Liver (tissue), 3 donors: ENCODE measurements at regions not wholly inside any gene's neighbourhood (a gene's known extent, or its start where the extent isn't known, plus 50 kb on each side); places are given as distances from the start of the nearest gene placed in this dataset.

ENCODE experiments used
- JUND ChIP-seq, 2 donors: IDR thresholded peaks; 2 replicates each; pipeline ENCODE4 v1.6.1; 2016; ENCODE audit warnings: antibody characterized with exemption in 2 of 2
- RAD21 ChIP-seq, 2 donors: IDR thresholded peaks; 2 replicates each; pipeline ENCODE4 v1.6.1; 2016; ENCODE audit warnings: antibody characterized with exemption in 2 of 2, mild to moderate bottlenecking in 2 of 2
- SP1 ChIP-seq: IDR thresholded peaks from 2 replicates; pipeline ENCODE4 v1.6.1; 2018; ENCODE audit warnings: antibody characterized with exemption, mild to moderate bottlenecking
- TAF1 ChIP-seq: conservative IDR thresholded peaks from 2 replicates; pipeline ENCODE4 v1.6.1; 2016; ENCODE audit warnings: antibody characterized with exemption, mild to moderate bottlenecking
- TF ChIP-seq, protein P1 (sequence below): fragments of 150-350 bp; IDR thresholded peaks from 2 replicates; pipeline ENCODE4 v1.5.1; 2017; ENCODE audit warnings: improper control_type of control experiment, low read depth, low read length; ENCODE audit not compliant: missing input control
- TF ChIP-seq, protein P2 (sequence below): IDR thresholded peaks from 2 replicates; pipeline ENCODE4 v1.6.1; 2016; ENCODE audit warnings: antibody characterized with exemption
- TF ChIP-seq, protein P3 (sequence below): IDR thresholded peaks from 2 replicates; pipeline ENCODE4 v1.6.1; 2016; ENCODE audit warnings: antibody characterized with exemption, mild to moderate bottlenecking
- donor health status: healthy.
- donor health status: healthy.

DNA sequence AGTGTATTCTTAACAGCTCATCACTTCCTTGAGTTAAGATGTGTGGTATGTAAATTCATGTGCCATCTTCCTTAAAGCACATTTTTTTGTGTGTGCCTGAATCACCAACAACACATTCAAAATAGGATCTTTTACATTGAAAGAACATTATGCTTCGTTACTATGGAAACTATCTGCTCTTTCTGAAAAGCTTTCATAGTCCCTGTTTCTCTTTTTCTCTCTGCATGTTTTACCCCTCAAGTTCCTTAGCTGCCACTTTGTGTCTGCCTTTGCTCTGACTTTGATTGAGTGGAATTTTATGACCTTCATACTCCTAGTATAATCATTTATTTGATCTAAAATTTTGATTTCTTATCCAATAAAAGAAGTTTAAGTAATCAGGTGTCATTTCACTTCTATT is 880.3 kb upstream of the FOXG1 start:
- TF ChIP-seq, protein P1, sequence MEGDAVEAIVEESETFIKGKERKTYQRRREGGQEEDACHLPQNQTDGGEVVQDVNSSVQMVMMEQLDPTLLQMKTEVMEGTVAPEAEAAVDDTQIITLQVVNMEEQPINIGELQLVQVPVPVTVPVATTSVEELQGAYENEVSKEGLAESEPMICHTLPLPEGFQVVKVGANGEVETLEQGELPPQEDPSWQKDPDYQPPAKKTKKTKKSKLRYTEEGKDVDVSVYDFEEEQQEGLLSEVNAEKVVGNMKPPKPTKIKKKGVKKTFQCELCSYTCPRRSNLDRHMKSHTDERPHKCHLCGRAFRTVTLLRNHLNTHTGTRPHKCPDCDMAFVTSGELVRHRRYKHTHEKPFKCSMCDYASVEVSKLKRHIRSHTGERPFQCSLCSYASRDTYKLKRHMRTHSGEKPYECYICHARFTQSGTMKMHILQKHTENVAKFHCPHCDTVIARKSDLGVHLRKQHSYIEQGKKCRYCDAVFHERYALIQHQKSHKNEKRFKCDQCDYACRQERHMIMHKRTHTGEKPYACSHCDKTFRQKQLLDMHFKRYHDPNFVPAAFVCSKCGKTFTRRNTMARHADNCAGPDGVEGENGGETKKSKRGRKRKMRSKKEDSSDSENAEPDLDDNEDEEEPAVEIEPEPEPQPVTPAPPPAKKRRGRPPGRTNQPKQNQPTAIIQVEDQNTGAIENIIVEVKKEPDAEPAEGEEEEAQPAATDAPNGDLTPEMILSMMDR = no peak
- no peak for TF ChIP-seq SP1
- no peak for TF ChIP-seq RAD21 (IDR thresholded peaks at IDR 0.05)
- TF ChIP-seq, protein P2, sequence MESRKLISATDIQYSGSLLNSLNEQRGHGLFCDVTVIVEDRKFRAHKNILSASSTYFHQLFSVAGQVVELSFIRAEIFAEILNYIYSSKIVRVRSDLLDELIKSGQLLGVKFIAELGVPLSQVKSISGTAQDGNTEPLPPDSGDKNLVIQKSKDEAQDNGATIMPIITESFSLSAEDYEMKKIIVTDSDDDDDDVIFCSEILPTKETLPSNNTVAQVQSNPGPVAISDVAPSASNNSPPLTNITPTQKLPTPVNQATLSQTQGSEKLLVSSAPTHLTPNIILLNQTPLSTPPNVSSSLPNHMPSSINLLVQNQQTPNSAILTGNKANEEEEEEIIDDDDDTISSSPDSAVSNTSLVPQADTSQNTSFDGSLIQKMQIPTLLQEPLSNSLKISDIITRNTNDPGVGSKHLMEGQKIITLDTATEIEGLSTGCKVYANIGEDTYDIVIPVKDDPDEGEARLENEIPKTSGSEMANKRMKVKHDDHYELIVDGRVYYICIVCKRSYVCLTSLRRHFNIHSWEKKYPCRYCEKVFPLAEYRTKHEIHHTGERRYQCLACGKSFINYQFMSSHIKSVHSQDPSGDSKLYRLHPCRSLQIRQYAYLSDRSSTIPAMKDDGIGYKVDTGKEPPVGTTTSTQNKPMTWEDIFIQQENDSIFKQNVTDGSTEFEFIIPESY = no peak
- TF ChIP-seq TAF1 = no peak
- no peak for TF ChIP-seq JUND (IDR thresholded peaks at IDR 0.05)
- TF ChIP-seq, protein P3, sequence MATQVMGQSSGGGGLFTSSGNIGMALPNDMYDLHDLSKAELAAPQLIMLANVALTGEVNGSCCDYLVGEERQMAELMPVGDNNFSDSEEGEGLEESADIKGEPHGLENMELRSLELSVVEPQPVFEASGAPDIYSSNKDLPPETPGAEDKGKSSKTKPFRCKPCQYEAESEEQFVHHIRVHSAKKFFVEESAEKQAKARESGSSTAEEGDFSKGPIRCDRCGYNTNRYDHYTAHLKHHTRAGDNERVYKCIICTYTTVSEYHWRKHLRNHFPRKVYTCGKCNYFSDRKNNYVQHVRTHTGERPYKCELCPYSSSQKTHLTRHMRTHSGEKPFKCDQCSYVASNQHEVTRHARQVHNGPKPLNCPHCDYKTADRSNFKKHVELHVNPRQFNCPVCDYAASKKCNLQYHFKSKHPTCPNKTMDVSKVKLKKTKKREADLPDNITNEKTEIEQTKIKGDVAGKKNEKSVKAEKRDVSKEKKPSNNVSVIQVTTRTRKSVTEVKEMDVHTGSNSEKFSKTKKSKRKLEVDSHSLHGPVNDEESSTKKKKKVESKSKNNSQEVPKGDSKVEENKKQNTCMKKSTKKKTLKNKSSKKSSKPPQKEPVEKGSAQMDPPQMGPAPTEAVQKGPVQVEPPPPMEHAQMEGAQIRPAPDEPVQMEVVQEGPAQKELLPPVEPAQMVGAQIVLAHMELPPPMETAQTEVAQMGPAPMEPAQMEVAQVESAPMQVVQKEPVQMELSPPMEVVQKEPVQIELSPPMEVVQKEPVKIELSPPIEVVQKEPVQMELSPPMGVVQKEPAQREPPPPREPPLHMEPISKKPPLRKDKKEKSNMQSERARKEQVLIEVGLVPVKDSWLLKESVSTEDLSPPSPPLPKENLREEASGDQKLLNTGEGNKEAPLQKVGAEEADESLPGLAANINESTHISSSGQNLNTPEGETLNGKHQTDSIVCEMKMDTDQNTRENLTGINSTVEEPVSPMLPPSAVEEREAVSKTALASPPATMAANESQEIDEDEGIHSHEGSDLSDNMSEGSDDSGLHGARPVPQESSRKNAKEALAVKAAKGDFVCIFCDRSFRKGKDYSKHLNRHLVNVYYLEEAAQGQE = no peak
